Mammary epithelial cell (primary cell): ENCODE measurements at regions not wholly inside any gene's neighbourhood (a gene's known extent, or its start where the extent isn't known, plus 50 kb on each side); places are given as distances from the start of the nearest gene placed in this dataset.

ENCODE experiments used
- EZH2 ChIP-seq: IDR thresholded peaks from 2 replicates; pipeline ENCODE4 v1.6.1; 2012; ENCODE audit warnings: low read length, inconsistent platforms, borderline replicate concordance
- TF ChIP-seq, protein P1 (sequence below), 2 donors: IDR thresholded peaks in 1 of 2; conservative IDR thresholded peaks in 1 of 2; 2 replicates each; pipeline ENCODE4 v1.5.1; 2011 to 2012; ENCODE audit warnings: inconsistent platforms in 2 of 2, low read length in 2 of 2, mild to moderate bottlenecking in 2 of 2, control low read depth in 1 of 2, low read depth in 1 of 2; ENCODE audit not compliant: insufficient read depth in 1 of 2; ENCODE audit errors: extremely low read depth in 1 of 2

DNA sequence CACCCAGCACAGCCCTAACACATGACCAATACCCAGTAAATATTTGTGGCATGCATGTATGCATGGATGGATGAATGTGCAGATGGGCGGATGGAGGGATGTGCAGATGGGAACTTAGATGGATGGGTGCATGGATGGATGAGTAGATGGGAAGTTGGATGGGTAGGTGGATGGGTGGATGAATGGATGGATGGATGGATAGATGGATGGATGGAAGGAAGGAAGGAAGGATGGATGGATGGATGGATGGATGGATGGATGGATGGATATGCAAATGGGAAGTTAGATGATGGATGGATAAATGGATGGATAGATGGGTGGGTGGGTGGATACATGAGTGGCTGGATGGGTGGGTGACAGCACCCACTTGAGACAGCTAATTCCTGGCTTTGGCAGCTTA is 193.2 kb upstream of the TNRC6C start:
- TF ChIP-seq, protein P1, sequence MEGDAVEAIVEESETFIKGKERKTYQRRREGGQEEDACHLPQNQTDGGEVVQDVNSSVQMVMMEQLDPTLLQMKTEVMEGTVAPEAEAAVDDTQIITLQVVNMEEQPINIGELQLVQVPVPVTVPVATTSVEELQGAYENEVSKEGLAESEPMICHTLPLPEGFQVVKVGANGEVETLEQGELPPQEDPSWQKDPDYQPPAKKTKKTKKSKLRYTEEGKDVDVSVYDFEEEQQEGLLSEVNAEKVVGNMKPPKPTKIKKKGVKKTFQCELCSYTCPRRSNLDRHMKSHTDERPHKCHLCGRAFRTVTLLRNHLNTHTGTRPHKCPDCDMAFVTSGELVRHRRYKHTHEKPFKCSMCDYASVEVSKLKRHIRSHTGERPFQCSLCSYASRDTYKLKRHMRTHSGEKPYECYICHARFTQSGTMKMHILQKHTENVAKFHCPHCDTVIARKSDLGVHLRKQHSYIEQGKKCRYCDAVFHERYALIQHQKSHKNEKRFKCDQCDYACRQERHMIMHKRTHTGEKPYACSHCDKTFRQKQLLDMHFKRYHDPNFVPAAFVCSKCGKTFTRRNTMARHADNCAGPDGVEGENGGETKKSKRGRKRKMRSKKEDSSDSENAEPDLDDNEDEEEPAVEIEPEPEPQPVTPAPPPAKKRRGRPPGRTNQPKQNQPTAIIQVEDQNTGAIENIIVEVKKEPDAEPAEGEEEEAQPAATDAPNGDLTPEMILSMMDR (conservative IDR thresholded peaks at IDR 0.05 in 1 of 2, IDR thresholded peaks at IDR 0.05 in 1 of 2; ENCODE audit: extremely low read depth in 1 of 2, insufficient read depth in 1 of 2, low read depth in 1 of 2, low read length in 2 of 2): no peak
- no peak for TF ChIP-seq EZH2
